Mesenchymal stem cell (in vitro differentiated cells and primary cell): ENCODE measurements at regions not wholly inside any gene's neighbourhood (a gene's known extent, or its start where the extent isn't known, plus 50 kb on each side); places are given as distances from the start of the nearest gene placed in this dataset.

Source experiments
- DNase-seq: peaks from one replicate; pipeline ENCODE4 v3.0.0-alpha.2; 2013
- H2AFZ ChIP-seq: one replicate; pipeline ENCODE4 v1.6.1; 2013; ENCODE audit warnings: low read depth, mild to moderate bottlenecking, control low read depth, inconsistent platforms, low read length, moderate library complexity
- H2AK5ac ChIP-seq: 2 replicates; pipeline ENCODE4 v1.6.1; 2013; ENCODE audit warnings: low read length, moderate library complexity, mild to moderate bottlenecking, inconsistent platforms; ENCODE audit not compliant: severe bottlenecking
- H2BK120ac ChIP-seq: one replicate; pipeline ENCODE4 v1.6.1; 2013; ENCODE audit warnings: low read depth, mild to moderate bottlenecking, inconsistent platforms, low read length, moderate library complexity
- H2BK12ac ChIP-seq, 2 experiments: one replicate each; pipeline ENCODE4 v1.6.1; 2013; ENCODE audit warnings: inconsistent platforms in 2 of 2, low read length in 2 of 2, mild to moderate bottlenecking in 2 of 2, moderate library complexity in 2 of 2, control low read depth in 1 of 2
- H2BK15ac ChIP-seq: one replicate; pipeline ENCODE4 v1.6.1; 2013; ENCODE audit warnings: mild to moderate bottlenecking, low read depth, inconsistent platforms; ENCODE audit not compliant: poor library complexity, severe bottlenecking
- H2BK5ac ChIP-seq: 2 replicates; pipeline ENCODE4 v1.6.1; 2013; ENCODE audit warnings: low read depth, mild to moderate bottlenecking, low read length, control low read depth, inconsistent platforms; ENCODE audit not compliant: poor library complexity, severe bottlenecking
- H3K14ac ChIP-seq, 2 experiments: one replicate each; pipeline ENCODE4 v1.6.1; 2013; ENCODE audit warnings: inconsistent platforms in 2 of 2, low read length in 2 of 2, control low read depth in 1 of 2, mild to moderate bottlenecking in 1 of 2, moderate library complexity in 1 of 2
- H3K18ac ChIP-seq, 2 experiments: one replicate each; pipeline ENCODE4 v1.6.1; 2013; ENCODE audit warnings: inconsistent platforms in 2 of 2, low read length in 2 of 2, control low read depth in 1 of 2, low read depth in 1 of 2, mild to moderate bottlenecking in 1 of 2
- H3K23ac ChIP-seq, 2 experiments: one replicate each; pipeline ENCODE4 v1.6.1; 2013; ENCODE audit warnings: inconsistent platforms in 2 of 2, low read length in 2 of 2, mild to moderate bottlenecking in 2 of 2, moderate library complexity in 2 of 2, control low read depth in 1 of 2
- H3K27ac ChIP-seq: 2 replicates; pipeline ENCODE4 v1.5.1; 2013; ENCODE audit warnings: mild to moderate bottlenecking, moderate library complexity, low read length, control low read depth, inconsistent platforms; ENCODE audit not compliant: poor library complexity, severe bottlenecking
- H3K27me3 ChIP-seq, 2 experiments: 2 replicates each; pipeline versions ENCODE4 v1.6.1 to v1.7.0; 2013; ENCODE audit warnings: low read length in 2 of 2, mild to moderate bottlenecking in 2 of 2, moderate library complexity in 2 of 2, control low read depth in 1 of 2, inconsistent platforms in 1 of 2; ENCODE audit not compliant: control insufficient read depth in 1 of 2, insufficient read depth in 1 of 2
- H3K36me3 ChIP-seq, 2 experiments: 2 replicates each; pipeline versions ENCODE4 v1.6.1 to v1.7.0; 2013; ENCODE audit warnings: low read length in 2 of 2, control low read depth in 1 of 2, inconsistent platforms in 1 of 2, low read depth in 1 of 2, mild to moderate bottlenecking in 1 of 2; ENCODE audit not compliant: insufficient read depth in 2 of 2, control insufficient read depth in 1 of 2
- H3K4ac ChIP-seq, 2 experiments: one replicate each; pipeline ENCODE4 v1.6.1; 2013; ENCODE audit warnings: inconsistent platforms in 2 of 2, low read length in 2 of 2, mild to moderate bottlenecking in 2 of 2, moderate library complexity in 2 of 2, control low read depth in 1 of 2, low read depth in 1 of 2
- H3K4me1 ChIP-seq: 2 replicates; pipeline ENCODE4 v1.6.1; 2013; ENCODE audit warnings: low read depth, low read length, control low read depth; ENCODE audit not compliant: control insufficient read depth, insufficient read depth
- H3K4me2 ChIP-seq: 2 replicates; pipeline ENCODE4 v1.6.1; 2013; ENCODE audit warnings: low read length, mild to moderate bottlenecking, inconsistent platforms; ENCODE audit not compliant: poor library complexity, severe bottlenecking
- H3K4me3 ChIP-seq, 2 experiments: 2 replicates each; pipeline versions ENCODE4 v1.5.1 to v1.7.0; 2013; ENCODE audit warnings: low read length in 2 of 2, mild to moderate bottlenecking in 2 of 2, control low read depth in 1 of 2, low read depth in 1 of 2; ENCODE audit not compliant: insufficient read depth in 1 of 2
- H3K79me1 ChIP-seq: replicated peaks from 2 replicates; pipeline ENCODE4 v1.6.1; 2013; ENCODE audit warnings: mild to moderate bottlenecking, control low read depth, low read length, inconsistent platforms; ENCODE audit not compliant: poor library complexity, severe bottlenecking
- H3K9ac ChIP-seq: 2 replicates; pipeline ENCODE4 v1.7.0; 2013; ENCODE audit warnings: mild to moderate bottlenecking, low read length, moderate library complexity
- H3K9me3 ChIP-seq: 2 replicates; pipeline ENCODE4 v1.7.0; 2013; ENCODE audit warnings: mild to moderate bottlenecking, low read length; ENCODE audit not compliant: control insufficient read depth
- H4K8ac ChIP-seq: one replicate; pipeline ENCODE4 v1.6.1; 2013; ENCODE audit warnings: inconsistent platforms, mild to moderate bottlenecking, low read length, moderate library complexity
- H4K91ac ChIP-seq: one replicate; pipeline ENCODE4 v1.6.1; 2013; ENCODE audit warnings: mild to moderate bottlenecking, low read length, inconsistent platforms
- WGBS: methylation state at CpG from one replicate; pipeline ENCODE4 v1.1.7; 2013; ENCODE audit warnings: mixed read lengths; 5-methylcytosine and 5-hydroxymethylcytosine counted together

DNA sequence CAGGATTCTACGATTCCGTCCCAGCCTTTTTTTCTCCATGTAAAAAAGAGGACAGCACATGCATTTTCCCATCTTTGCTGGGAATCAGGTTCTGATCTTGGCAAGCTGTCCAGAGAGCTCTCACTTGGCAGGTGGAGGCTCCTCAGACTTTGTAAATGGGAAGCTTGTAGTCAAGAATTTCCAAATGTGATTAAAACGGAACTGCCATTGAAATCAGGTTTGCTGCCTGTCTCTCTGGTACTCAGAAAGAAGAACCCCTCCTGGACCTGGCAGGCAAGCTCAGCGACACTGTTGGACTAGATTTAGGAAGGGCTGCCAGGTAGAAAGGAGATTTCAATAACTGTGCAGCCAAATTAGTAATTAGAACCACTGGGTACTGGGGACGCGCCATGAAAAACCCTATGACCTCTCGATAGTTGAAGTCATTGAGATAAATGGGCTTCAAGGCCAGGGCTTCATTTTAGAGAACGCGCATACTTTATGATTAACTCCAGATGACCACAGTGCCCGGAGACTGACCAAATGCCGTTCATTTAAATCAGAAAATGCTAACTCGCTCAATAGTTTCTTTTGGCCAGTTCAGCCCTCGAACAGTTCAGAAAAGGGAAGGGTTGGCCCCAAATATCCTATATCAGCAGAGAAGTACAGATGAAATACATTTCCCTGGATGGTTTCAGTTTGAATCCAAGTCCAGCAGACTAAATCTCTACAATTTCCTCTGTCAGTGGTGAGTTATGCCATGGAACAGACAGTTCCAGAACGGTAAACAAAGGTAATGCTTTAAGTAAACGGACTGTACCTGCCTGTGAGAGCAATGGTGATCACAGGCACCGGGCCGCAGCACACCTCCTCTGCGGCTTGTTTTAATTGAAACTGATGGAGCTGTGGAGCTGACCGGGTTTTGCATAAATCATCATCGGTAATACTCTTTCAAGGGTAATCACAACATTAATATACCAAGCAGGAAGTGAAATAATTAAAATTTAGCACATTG lies 517.4 kb downstream of the RFC3 start:
- H2BK15ac ChIP-seq = no peak overlapping the region
- no peak overlapping the region for H2BK5ac ChIP-seq
- 94% methylated on average over 17 of the region's 20 CpGs for WGBS
- H3K23ac ChIP-seq = no peak overlapping the region
- peak overlapping the region; percentile 22 for H3K9ac ChIP-seq
- peaks cover 9% of the 10 kb centered on the region for H3K9me3 ChIP-seq
- no peaks in the 10 kb centered on the region for H3K36me3 ChIP-seq
- no peak overlapping the region for H3K14ac ChIP-seq
- H2AK5ac ChIP-seq = no peak overlapping the region
- H2AFZ ChIP-seq = no peak overlapping the region
- H3K4ac ChIP-seq = no peak overlapping the region
- H3K18ac ChIP-seq = peak overlapping the region in 1 of 2 experiments; percentile 55
- no peaks in the 10 kb centered on the region for H3K27me3 ChIP-seq
- H2BK12ac ChIP-seq = no peak overlapping the region
- H4K91ac ChIP-seq = no peak overlapping the region
- DNase-seq = no peak
- H3K4me1 ChIP-seq = no peaks in the 10 kb centered on the region
- H3K4me3 ChIP-seq = peak overlapping the region in 1 of 2 experiments; percentile 50
- no peak overlapping the region for H3K4me2 ChIP-seq
- no peak overlapping the region for H2BK120ac ChIP-seq
- no peaks in the 10 kb centered on the region for H3K79me1 ChIP-seq
- no peak overlapping the region for H3K27ac ChIP-seq
- no peak overlapping the region for H4K8ac ChIP-seq

DNA sequence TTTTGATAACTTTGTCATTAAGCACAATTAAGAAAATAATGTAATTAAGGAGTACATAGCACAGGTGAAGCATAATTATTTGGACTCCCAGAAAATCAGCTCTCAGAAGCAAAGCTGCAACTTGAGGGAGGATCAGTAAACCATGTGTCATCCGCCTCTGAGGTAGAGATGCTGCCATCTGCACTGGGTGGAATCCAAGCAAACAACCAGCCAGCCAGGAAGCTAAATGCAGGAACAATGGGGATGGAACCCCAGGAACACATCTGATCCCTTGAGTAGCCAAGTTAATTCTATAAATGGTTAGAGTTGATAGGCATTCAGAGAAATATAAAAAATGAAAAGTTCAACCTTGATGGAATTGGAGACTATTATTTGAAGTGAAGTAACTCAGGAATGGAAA lies 520.2 kb downstream of the RFC3 start:
- peak overlapping the region; percentile 25 for H4K91ac ChIP-seq

DNA sequence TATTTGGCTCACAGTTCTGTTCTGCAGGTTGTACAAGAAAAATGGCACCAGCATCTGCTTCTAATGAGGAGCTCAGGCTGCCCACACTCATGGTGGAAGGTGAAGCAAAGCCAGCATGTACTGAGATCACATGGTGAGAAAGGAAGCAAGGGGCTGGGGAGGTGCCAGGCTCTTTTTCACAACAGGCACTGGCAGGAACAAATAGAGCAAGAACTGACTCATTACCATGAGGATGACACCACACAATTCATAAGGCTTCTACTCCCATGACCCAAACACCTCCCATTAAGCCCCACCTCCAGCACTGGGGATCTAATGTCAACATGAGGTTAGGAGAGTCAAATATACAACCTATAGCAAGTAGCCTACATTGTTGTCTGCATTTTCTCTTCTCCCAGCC lies 522.6 kb downstream of the RFC3 start:
- Histone ChIP-seq H4K91ac (no peak overlapping the region), H2AFZ (no peak overlapping the region), H2BK5ac (no peak overlapping the region), H3K36me3 (no peaks in the 10 kb centered on the region), H3K23ac (no peak overlapping the region), H3K14ac (peak overlapping the region in 1 of 2 experiments; percentile 19), H3K27ac (no peak overlapping the region), H3K4me1 (no peaks in the 10 kb centered on the region), H3K9me3 (no peaks in the 10 kb centered on the region), H3K4me2 (no peak overlapping the region), H3K27me3 (no peaks in the 10 kb centered on the region), H3K79me1 (no peaks in the 10 kb centered on the region), H2BK15ac (peak overlapping the region; percentile 64), H4K8ac (no peak overlapping the region), H3K9ac (no peak overlapping the region), H3K4ac (peak overlapping the region in 1 of 2 experiments; percentile 58), H3K4me3 (no peak overlapping the region), H2BK12ac (no peak overlapping the region), H2AK5ac (no peak overlapping the region), H3K18ac (no peak overlapping the region), H2BK120ac (no peak overlapping the region)
- peak; percentile 37 for DNase-seq

More for the DNA sequence above, 520.2 kb downstream of the RFC3 start:
- Histone ChIP-seq H3K4me3 (no peak overlapping the region), H3K18ac (no peak overlapping the region), H3K4me2 (no peak overlapping the region), H3K36me3 (no peaks in the 10 kb centered on the region), H2AFZ (no peak overlapping the region), H3K9me3 (no peaks in the 10 kb centered on the region), H3K4ac (no peak overlapping the region), H3K23ac (no peak overlapping the region), H3K27ac (no peak overlapping the region), H3K14ac (no peak overlapping the region), H2AK5ac (no peak overlapping the region), H2BK12ac (no peak overlapping the region), H3K9ac (no peak overlapping the region), H2BK120ac (no peak overlapping the region), H3K79me1 (no peaks in the 10 kb centered on the region), H3K4me1 (no peaks in the 10 kb centered on the region), H2BK5ac (no peak overlapping the region), H2BK15ac (no peak overlapping the region), H3K27me3 (no peaks in the 10 kb centered on the region), H4K8ac (no peak overlapping the region)
- WGBS = 94% methylated on average over 1 of the region's 1 CpG
- no peak for DNase-seq

DNA sequence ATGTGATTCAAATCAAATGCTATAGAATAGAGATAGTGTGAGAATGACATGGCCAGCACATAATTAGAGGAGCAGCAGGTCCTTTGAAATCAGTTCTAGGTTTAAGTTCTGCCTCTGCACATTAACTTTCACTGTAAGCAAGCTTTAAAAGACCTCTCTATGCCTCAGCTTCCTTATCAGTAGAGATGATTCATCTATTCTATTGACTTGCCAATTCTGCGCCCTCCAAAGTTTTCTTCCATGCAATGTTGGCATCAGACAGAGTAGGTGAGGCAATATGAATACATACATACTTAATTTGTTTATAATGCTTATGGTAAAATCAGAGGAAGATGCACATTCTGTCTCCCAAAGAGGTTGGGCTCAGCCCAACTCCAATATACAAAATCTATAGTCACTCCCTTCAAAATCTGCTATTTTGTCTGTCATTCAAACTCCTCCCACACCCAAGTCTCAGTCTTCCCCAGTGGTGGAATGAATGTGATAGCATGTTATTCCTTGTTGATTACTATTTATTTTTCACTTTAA lies 525.5 kb downstream of the RFC3 start:
- Histone ChIP-seq H3K27ac (no peak overlapping the region), H3K4me2 (no peak overlapping the region), H4K91ac (no peak overlapping the region), H3K27me3 (no peaks in the 10 kb centered on the region), H4K8ac (no peak overlapping the region), H3K9ac (no peak overlapping the region), H2BK15ac (no peak overlapping the region), H3K4me1 (peaks cover 3% of the 10 kb centered on the region), H3K4me3 (no peak overlapping the region), H3K4ac (no peak overlapping the region), H2BK12ac (no peak overlapping the region), H3K36me3 (no peaks in the 10 kb centered on the region), H2BK120ac (no peak overlapping the region), H2AFZ (no peak overlapping the region), H2BK5ac (no peak overlapping the region), H3K79me1 (no peaks in the 10 kb centered on the region), H3K23ac (no peak overlapping the region), H3K14ac (no peak overlapping the region), H3K9me3 (no peaks in the 10 kb centered on the region), H3K18ac (no peak overlapping the region), H2AK5ac (no peak overlapping the region)
- WGBS = no CpG with 5 or more reads among the region's 1 CpG
- no peak for DNase-seq
